ENCODE measurements at regions not wholly inside any gene's neighbourhood (a gene's known extent, or its start where the extent isn't known, plus 50 kb on each side); places are given as distances from the start of the nearest gene placed in this dataset.

GRCh38 chr1:47631411-47631995, 193.7 kb downstream of the FOXD2 start:
- 60 to 69% methylated on average over 17 of the region's 17 CpGs for WGBS, 2 donors
- H3K27me3 ChIP-seq = peaks cover 0 to 49% (median 21%) of the 10 kb centered on the region in 7 donors
- intact Hi-C loops (cut with DNase I) = no loop called here

GRCh38 chr1:47635111-47635510, 197.3 kb downstream of the FOXD2 start:
- Histone ChIP-seq H3K4me3 (no peak overlapping the region), H3K4me1 (no peaks in the 10 kb centered on the region), H3K27ac (no peak overlapping the region), H3K36me3 (no peaks in the 10 kb centered on the region), H3K27me3 (peaks cover 0 to 58% (median 15%) of the 10 kb centered on the region in 7 donors), H3K9me3 (no peaks in the 10 kb centered on the region)
- WGBS, 2 donors = 82 to 83% methylated on average over 5 of the region's 5 CpGs
- DNase-seq (no peak), ATAC-seq (no peak)
- TF ChIP-seq CTCF (IDR thresholded peaks at IDR 0.05) = no peak
- intact Hi-C loops (cut with DNase I) = no loop called here

More at GRCh38 chr1:47631411-47631995, 193.7 kb downstream of the FOXD2 start:
- H3K4me3 ChIP-seq = no peak overlapping the region
- H3K36me3 ChIP-seq = no peaks in the 10 kb centered on the region
- no peaks in the 10 kb centered on the region for H3K4me1 ChIP-seq
- H3K27ac ChIP-seq = no peak overlapping the region
- DNase-seq = no peak
- H3K9me3 ChIP-seq = no peaks in the 10 kb centered on the region
- ATAC-seq = no peak
- TF ChIP-seq CTCF (IDR thresholded peaks at IDR 0.05) = no peak

GRCh38 chr1:47635597-47635996, 197.8 kb downstream of the FOXD2 start:
- 73 to 80% methylated on average over 2 of the region's 2 CpGs for WGBS, 2 donors
- DNase-seq = no peak
- intact Hi-C loops (cut with DNase I) = no loop called here

GRCh38 chr1:47637111-47637685, 199.4 kb downstream of the FOXD2 start:
- 81 to 82% methylated on average over 6 of the region's 6 CpGs for WGBS, 2 donors

More at GRCh38 chr1:47635597-47635996, 197.8 kb downstream of the FOXD2 start:
- Histone ChIP-seq H3K4me3 (no peak overlapping the region), H3K4me1 (no peaks in the 10 kb centered on the region), H3K27ac (no peak overlapping the region), H3K9me3 (no peaks in the 10 kb centered on the region), H3K27me3 (peaks cover 0 to 55% (median 15%) of the 10 kb centered on the region in 7 donors), H3K36me3 (no peaks in the 10 kb centered on the region)
- no peak for TF ChIP-seq CTCF (IDR thresholded peaks at IDR 0.05)
- no peak for ATAC-seq

More at GRCh38 chr1:47637111-47637685, 199.4 kb downstream of the FOXD2 start:
- Histone ChIP-seq H3K27ac (no peak overlapping the region), H3K36me3 (no peaks in the 10 kb centered on the region), H3K9me3 (no peaks in the 10 kb centered on the region), H3K27me3 (peaks cover 0 to 61% (median 6%) of the 10 kb centered on the region in 7 donors), H3K4me3 (no peak overlapping the region), H3K4me1 (no peaks in the 10 kb centered on the region)
- ATAC-seq (no peak), DNase-seq (no peak)
- no peak for TF ChIP-seq CTCF (IDR thresholded peaks at IDR 0.05)
- intact Hi-C loops (cut with DNase I) = no loop called here

All from heart right ventricle (tissue), 16 donors.